ENCODE measurements at regions not wholly inside any gene's neighbourhood (a gene's known extent, or its start where the extent isn't known, plus 50 kb on each side); places are given as distances from the start of the nearest gene placed in this dataset.

DNA sequence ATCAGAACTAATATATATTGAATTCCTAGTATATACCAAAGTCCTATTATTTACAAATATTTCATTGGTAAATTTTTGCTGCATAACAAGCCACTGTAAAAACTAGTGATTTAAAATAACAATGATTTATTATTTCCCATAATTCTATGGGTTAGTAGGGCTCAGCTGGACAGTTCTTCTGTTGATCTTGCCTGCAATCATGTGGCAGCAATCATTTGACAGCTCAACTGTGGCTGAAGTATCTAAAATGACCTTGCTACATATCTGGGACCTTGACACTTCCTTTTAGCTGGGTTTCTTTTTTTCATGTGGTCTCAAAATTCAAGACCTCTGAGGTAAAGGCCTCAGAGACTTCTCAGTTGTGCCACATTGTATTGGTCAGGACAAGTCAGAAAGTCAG, 598.5 kb upstream of the PITX2 start:
- TF ChIP-seq, protein P1, sequence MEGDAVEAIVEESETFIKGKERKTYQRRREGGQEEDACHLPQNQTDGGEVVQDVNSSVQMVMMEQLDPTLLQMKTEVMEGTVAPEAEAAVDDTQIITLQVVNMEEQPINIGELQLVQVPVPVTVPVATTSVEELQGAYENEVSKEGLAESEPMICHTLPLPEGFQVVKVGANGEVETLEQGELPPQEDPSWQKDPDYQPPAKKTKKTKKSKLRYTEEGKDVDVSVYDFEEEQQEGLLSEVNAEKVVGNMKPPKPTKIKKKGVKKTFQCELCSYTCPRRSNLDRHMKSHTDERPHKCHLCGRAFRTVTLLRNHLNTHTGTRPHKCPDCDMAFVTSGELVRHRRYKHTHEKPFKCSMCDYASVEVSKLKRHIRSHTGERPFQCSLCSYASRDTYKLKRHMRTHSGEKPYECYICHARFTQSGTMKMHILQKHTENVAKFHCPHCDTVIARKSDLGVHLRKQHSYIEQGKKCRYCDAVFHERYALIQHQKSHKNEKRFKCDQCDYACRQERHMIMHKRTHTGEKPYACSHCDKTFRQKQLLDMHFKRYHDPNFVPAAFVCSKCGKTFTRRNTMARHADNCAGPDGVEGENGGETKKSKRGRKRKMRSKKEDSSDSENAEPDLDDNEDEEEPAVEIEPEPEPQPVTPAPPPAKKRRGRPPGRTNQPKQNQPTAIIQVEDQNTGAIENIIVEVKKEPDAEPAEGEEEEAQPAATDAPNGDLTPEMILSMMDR (IDR thresholded peaks at IDR 0.05): no peak
- no peak for TF ChIP-seq RAD21 (conservative IDR thresholded peaks at IDR 0.05 in 1 of 2, IDR thresholded peaks at IDR 0.05 in 1 of 2)
